GM21786 (cell line): ENCODE measurements at regions not wholly inside any gene's neighbourhood (a gene's known extent, or its start where the extent isn't known, plus 50 kb on each side); places are given as distances from the start of the nearest gene placed in this dataset.

Source experiments
- ATAC-seq: cut with Tn5 transposase; IDR thresholded peaks from one replicate; pipeline ENCODE4 v1.9.1; 2021; ENCODE audit not compliant: unreplicated experiment

- ATAC-seq, result no peak
These were observed 691.4 kb downstream of the BRD1 start for GRCh38 chr22:49136041-49136815.

GRCh38 chr22:49134076-49134475 lies 693.6 kb downstream of the BRD1 start:
- no peak for ATAC-seq

- no peak for ATAC-seq
These were observed 694.1 kb downstream of the BRD1 start for GRCh38 chr22:49133541-49133940.

- ATAC-seq, result no peak
These were observed 695.7 kb downstream of the BRD1 start for GRCh38 chr22:49132009-49132408.

- no peak for ATAC-seq
These were observed 697.9 kb downstream of the BRD1 start for GRCh38 chr22:49129736-49130135.

GRCh38 chr22:49128874-49129273 lies 698.8 kb downstream of the BRD1 start:
- no peak for ATAC-seq

- ATAC-seq, result no peak
These were observed 703.1 kb downstream of the BRD1 start for GRCh38 chr22:49124608-49125007.

GRCh38 chr22:49123621-49124192 lies 704.0 kb downstream of the BRD1 start:
- ATAC-seq, result no peak

- ATAC-seq, result no peak
These were observed 708.1 kb downstream of the BRD1 start for GRCh38 chr22:49119551-49119952.

- ATAC-seq, result no peak
These were observed 709.6 kb downstream of the BRD1 start for GRCh38 chr22:49118065-49118464.

GRCh38 chr22:49117486-49117885 lies 710.2 kb downstream of the BRD1 start:
- no peak for ATAC-seq

- ATAC-seq, result no peak
These were observed 711.1 kb downstream of the BRD1 start for GRCh38 chr22:49116486-49117120.

GRCh38 chr22:49116021-49116420 lies 711.7 kb downstream of the BRD1 start:
- ATAC-seq, result no peak

GRCh38 chr22:49115197-49115596 lies 712.5 kb downstream of the BRD1 start:
- no peak for ATAC-seq

- ATAC-seq, result no peak
These were observed 713.9 kb downstream of the BRD1 start for GRCh38 chr22:49113758-49114157.

GRCh38 chr22:49112661-49113626 lies 714.7 kb downstream of the BRD1 start:
- ATAC-seq, result no peak

- no peak for ATAC-seq
These were observed 715.5 kb downstream of the BRD1 start for GRCh38 chr22:49112176-49112575.

GRCh38 chr22:49111085-49111484 lies 716.6 kb downstream of the BRD1 start:
- ATAC-seq, result no peak

- ATAC-seq, result no peak
These were observed 718.9 kb downstream of the BRD1 start for GRCh38 chr22:49108636-49109315.

- no peak for ATAC-seq
These were observed 719.6 kb downstream of the BRD1 start for GRCh38 chr22:49107961-49108530.
